GM10266 (cell line): ENCODE measurements at regions not wholly inside any gene's neighbourhood (a gene's known extent, or its start where the extent isn't known, plus 50 kb on each side); places are given as distances from the start of the nearest gene placed in this dataset.
A peak's percentile ranks its signal among the peaks of the same experiment; 100 is the strongest.
"Not testable (repeated sequence)": the region's sequence is repeated elsewhere in the genome, so short reads cannot be mapped to it uniquely, and the experiment has no call there.

Experiments
- DNase-seq: peaks from one replicate; pipeline ENCODE4 v3.0.0; 2012; ENCODE audit errors: extremely low spot score
- TF ChIP-seq, protein P1 (sequence below): IDR thresholded peaks from 2 replicates; pipeline ENCODE4 v1.5.1; 2012; ENCODE audit warnings: mild to moderate bottlenecking, low read depth; ENCODE audit not compliant: control insufficient read depth, insufficient read depth; ENCODE audit errors: missing control alignments

DNA sequence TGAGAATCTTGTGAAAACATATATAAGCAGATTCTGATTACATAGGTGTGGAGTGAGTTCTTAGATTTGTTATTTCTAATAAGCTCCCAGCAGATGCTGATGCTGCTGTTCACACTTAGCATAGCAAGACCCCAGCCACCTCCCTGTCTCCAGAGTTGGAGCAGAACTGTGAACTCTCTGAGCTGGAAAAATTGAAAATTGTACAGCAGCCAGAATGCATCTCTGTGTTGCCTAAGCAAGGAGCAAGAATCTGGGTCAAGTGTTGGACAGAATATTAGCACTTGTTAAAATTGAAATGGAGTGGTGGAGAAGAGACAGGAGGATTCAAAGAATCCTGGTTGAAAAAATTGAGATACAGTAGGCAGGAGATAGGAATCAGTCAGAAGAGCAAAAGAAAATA lies 146.6 kb upstream of the FAM47C start:
- no peak for DNase-seq
- TF ChIP-seq, protein P1, sequence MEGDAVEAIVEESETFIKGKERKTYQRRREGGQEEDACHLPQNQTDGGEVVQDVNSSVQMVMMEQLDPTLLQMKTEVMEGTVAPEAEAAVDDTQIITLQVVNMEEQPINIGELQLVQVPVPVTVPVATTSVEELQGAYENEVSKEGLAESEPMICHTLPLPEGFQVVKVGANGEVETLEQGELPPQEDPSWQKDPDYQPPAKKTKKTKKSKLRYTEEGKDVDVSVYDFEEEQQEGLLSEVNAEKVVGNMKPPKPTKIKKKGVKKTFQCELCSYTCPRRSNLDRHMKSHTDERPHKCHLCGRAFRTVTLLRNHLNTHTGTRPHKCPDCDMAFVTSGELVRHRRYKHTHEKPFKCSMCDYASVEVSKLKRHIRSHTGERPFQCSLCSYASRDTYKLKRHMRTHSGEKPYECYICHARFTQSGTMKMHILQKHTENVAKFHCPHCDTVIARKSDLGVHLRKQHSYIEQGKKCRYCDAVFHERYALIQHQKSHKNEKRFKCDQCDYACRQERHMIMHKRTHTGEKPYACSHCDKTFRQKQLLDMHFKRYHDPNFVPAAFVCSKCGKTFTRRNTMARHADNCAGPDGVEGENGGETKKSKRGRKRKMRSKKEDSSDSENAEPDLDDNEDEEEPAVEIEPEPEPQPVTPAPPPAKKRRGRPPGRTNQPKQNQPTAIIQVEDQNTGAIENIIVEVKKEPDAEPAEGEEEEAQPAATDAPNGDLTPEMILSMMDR: no peak

DNA sequence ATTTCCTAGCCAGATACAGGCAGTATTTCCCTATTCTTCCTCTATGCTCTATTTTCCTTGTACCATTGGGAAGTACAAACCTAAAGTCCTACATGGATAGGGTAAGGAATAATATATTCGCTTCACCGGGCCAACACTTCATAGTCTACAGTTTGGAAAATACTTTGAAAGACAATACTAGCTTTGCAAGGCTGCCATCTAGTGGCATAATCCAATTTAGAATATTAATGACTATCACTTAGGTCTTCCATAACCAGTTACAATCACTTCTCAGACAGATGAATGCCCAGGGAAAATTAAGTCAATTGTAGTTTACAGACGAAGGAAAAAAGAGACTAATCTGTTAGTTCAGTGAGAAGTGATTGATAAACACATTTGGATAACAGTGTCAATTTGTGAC lies 141.0 kb upstream of the FAM47C start:
- TF ChIP-seq, protein P1: peak; percentile 36
- peak; percentile 1 for DNase-seq

DNA sequence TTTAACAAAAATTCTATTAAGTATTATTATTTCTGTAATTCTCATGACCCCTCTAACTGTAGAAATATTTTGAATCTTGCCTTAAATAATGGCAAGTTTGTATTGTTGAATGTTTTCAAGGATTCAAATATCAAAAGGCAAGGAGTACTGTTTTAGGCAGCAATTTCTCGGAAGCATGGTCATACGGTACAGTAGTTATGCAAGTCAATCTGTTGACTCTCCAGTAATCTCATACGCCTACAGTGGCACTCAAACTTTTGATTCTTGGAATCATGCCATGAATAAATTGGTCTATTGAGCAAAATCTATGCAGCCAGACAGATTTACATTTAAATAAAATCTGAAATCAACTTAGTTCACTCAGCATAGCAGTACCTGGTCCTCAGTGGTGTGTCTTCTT lies 139.6 kb upstream of the FAM47C start:
- TF ChIP-seq, protein P1: no peak
- no peak for DNase-seq

DNA sequence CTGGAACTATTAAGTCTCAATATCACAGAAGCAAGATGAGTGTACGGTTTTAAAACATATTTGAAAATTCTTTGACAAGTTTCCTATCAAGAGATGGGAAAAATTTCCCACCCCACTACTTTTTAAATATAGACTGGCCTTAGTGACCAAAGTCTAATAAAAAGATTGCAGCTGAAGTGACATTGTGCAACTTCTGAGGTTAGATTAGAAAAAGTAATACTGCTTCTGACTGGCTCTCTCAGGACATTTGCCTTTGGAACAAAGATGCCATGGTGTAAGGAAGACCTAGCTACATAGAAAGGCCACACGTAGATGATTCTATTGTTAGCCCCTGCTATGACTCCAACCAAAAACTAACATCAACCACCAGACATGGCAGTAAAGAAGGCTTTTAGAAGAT lies 138.7 kb upstream of the FAM47C start:
- DNase-seq: no peak

DNA sequence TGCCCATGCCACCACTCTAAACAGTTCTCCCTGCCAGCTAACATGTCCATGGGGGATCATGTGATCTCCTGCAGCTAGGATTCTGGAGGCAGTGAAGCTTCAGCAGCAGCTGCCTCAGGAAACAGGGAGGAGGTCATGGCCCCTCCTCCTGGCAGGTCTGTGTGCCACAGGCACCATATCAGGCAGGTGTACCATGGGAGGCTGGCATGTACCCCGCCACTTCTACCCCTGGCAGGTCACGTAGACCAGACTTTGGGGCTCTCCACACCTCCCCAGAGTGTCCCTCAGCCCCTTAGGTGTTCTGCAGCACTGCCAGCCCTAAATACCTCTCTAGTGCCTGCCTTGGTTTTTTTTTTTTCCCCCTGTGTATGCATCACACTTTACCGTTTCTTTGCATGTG lies 110.5 kb upstream of the FAM47C start:
- TF ChIP-seq, protein P1: no peak

More for the DNA sequence above, 138.7 kb upstream of the FAM47C start:
- TF ChIP-seq, protein P1: no peak

DNA sequence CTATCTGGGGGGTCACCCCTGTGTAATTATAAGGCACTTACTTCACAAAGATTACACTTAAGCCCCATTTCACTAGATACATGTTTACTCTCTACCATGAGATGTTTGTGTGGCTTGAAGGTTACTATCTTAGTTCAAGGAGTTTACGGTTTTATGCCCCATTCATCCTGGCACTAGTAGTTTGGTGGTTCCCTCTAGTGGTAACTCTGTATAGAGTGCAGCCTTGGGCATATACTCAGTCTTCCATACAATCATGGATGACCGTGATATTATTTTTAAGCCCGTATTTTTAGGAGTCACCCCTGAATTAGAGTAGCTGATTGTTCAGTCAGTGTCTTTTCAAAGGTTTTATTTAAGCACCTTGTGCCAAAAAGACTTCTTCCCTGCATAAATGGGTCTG lies 109.9 kb upstream of the FAM47C start:
- TF ChIP-seq, protein P1: peak; percentile 27
- no peak for DNase-seq

More for the DNA sequence above, 110.5 kb upstream of the FAM47C start:
- DNase-seq: no peak

DNA sequence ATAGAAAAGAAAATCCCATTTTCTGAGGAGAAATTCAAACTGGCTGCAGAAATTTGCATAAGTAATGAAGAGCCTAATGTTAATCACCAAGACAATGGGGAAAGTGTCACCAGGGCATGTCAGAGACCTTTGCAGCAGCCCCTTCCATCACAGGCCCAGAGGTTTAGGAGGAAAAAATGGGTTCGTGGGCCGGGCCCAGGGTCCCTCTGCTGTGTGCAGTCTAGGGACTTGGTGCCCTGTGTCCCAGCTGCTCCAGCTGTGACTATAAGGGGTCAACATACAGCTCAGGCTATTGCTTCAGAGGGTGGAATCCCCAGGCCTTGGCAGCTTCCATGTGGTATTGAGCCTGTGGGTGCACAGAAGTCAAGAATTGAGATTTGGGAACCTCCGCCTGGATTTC lies 103.6 kb upstream of the FAM47C start:
- DNase-seq: not testable (repeated sequence)
